HG03342 (cell line): ENCODE measurements at regions not wholly inside any gene's neighbourhood (a gene's known extent, or its start where the extent isn't known, plus 50 kb on each side); places are given as distances from the start of the nearest gene placed in this dataset.

Experiments
- ATAC-seq: cut with Tn5 transposase; IDR thresholded peaks from one replicate; pipeline ENCODE4 v1.9.1; 2021; ENCODE audit warnings: mild to moderate bottlenecking, moderate library complexity; ENCODE audit not compliant: unreplicated experiment

GRCh38 chr20:7302250-7302649, 534.8 kb downstream of the BMP2 start:
- no peak for ATAC-seq

GRCh38 chr20:7305976-7306375, 538.5 kb downstream of the BMP2 start:
- ATAC-seq, result no peak

- no peak for ATAC-seq
These were observed 540.7 kb downstream of the BMP2 start for GRCh38 chr20:7308163-7308562.

GRCh38 chr20:7313047-7313446, 545.6 kb downstream of the BMP2 start:
- no peak for ATAC-seq

- no peak for ATAC-seq
These were observed 556.5 kb downstream of the BMP2 start for GRCh38 chr20:7323957-7324356.

- no peak for ATAC-seq
These were observed 560.3 kb downstream of the BMP2 start for GRCh38 chr20:7327810-7328209.

GRCh38 chr20:7330850-7331249, 563.4 kb downstream of the BMP2 start:
- no peak for ATAC-seq

GRCh38 chr20:7332169-7332568, 564.7 kb downstream of the BMP2 start:
- no peak for ATAC-seq

- ATAC-seq, result no peak
These were observed 566.4 kb downstream of the BMP2 start for GRCh38 chr20:7333841-7334240.

- ATAC-seq, result no peak
These were observed 578.5 kb downstream of the BMP2 start for GRCh38 chr20:7346026-7346425.

- ATAC-seq, result no peak
These were observed 579.1 kb downstream of the BMP2 start for GRCh38 chr20:7346562-7346961.

GRCh38 chr20:7347409-7347808, 579.9 kb downstream of the BMP2 start:
- ATAC-seq, result no peak

GRCh38 chr20:7348253-7348652, 580.8 kb downstream of the BMP2 start:
- ATAC-seq, result no peak

GRCh38 chr20:7352165-7352564, 584.7 kb downstream of the BMP2 start:
- no peak for ATAC-seq

- no peak for ATAC-seq
These were observed 585.2 kb downstream of the HAO1 start for GRCh38 chr20:7355051-7355450.

- ATAC-seq, result no peak
These were observed 581.6 kb downstream of the HAO1 start for GRCh38 chr20:7358670-7359069.

- ATAC-seq, result no peak
These were observed 580.5 kb downstream of the HAO1 start for GRCh38 chr20:7359739-7360138.

GRCh38 chr20:7361321-7361720, 578.9 kb downstream of the HAO1 start:
- ATAC-seq, result no peak

GRCh38 chr20:7361931-7362330, 578.3 kb downstream of the HAO1 start:
- no peak for ATAC-seq

- no peak for ATAC-seq
These were observed 577.7 kb downstream of the HAO1 start for GRCh38 chr20:7362601-7363000.

- ATAC-seq, result no peak
These were observed 574.1 kb downstream of the HAO1 start for GRCh38 chr20:7366189-7366588.

GRCh38 chr20:7371518-7372163, 568.6 kb downstream of the HAO1 start:
- no peak for ATAC-seq

GRCh38 chr20:7375905-7376304, 564.4 kb downstream of the HAO1 start:
- no peak for ATAC-seq
